ENCODE measurements at regions not wholly inside any gene's neighbourhood (a gene's known extent, or its start where the extent isn't known, plus 50 kb on each side); places are given as distances from the start of the nearest gene placed in this dataset.

DNA sequence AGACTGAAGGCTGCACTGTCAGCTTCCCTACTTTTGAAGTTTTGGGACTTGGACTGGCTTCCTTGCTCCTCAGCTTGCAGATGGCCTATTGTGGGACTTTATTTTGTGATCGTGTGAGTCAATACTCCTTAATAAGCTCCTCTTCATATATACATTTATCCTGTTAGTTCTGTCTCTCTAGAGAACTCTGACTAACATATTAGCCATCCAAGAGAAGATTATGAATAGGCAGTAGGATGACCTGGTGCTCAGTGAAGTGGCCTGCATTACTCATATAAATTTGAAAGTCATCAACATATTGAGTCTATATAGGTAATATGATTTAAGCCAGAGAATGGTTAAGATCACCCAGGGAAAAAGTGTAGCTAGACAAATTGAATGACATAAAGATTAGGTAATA lies 136.3 kb upstream of the UFM1 start:
- POLR2A ChIA-PET, result no interaction called here
- TF ChIP-seq CTCF (IDR thresholded peaks at IDR 0.05; ENCODE audit: insufficient read depth, low read depth, low read length), result no peak

DNA sequence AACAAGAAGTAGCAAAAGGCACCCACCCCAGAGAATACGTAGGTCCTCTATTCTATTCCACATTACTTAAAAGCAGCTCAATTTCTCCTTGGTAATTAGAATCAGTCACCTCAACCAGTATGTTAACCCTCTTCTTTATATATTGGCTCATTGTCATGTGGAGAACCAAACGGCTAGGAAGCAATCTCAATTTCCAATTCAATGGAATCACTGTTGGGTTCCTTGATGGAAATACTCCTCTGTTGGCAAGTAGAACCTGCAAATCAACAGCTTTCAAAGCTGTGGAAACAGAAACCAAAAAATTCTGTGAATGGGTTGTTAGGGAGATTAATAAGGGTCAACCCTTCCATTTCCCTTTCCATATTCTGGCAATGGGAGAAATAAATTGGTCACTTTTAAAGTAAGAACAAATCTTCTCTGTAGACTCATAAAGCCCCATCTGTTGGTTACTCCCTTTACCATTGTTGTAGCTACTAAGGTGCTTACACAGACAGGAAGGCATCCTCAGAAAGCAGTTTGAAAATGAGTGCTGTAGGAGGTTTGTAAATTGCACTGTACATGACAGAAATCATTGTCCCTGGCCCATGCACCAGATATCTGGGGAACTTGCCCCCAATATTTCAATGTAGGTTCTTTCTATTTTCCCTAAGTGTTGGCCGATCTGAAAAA lies 138.6 kb upstream of the UFM1 start:
- no peaks in the 10 kb centered on the region for H3K36me3 ChIP-seq (ENCODE audit: control insufficient read depth, insufficient read depth, low read length)
- no peak for TF ChIP-seq CTCF (IDR thresholded peaks at IDR 0.05; ENCODE audit: insufficient read depth, low read depth, low read length)
- H3K4me3 ChIP-seq (ENCODE audit: low read depth, low read length), result no peak overlapping the region
- ChIA-PET CTCF (interaction anchor here (1.0 to 1.5 kb wide), 2 partner anchors 12 to 15 kb away, joined by 4 to 5 read pairs; no protein-coding TSS in a partner anchor), POLR2A (no interaction called here)
- no peak for DNase-seq (ENCODE audit: low read depth)
- H3K27me3 ChIP-seq (ENCODE audit: control insufficient read depth, insufficient read depth, low read length), result no peaks in the 10 kb centered on the region

More for the DNA sequence above, 136.3 kb upstream of the UFM1 start:
- H3K36me3 ChIP-seq (ENCODE audit: control insufficient read depth, insufficient read depth, low read length), result no peaks in the 10 kb centered on the region
- H3K4me3 ChIP-seq (ENCODE audit: low read depth, low read length), result no peak overlapping the region
- H3K27me3 ChIP-seq (ENCODE audit: control insufficient read depth, insufficient read depth, low read length), result no peaks in the 10 kb centered on the region
- no peak for DNase-seq (ENCODE audit: low read depth)
- CTCF ChIA-PET, result no interaction called here

DNA sequence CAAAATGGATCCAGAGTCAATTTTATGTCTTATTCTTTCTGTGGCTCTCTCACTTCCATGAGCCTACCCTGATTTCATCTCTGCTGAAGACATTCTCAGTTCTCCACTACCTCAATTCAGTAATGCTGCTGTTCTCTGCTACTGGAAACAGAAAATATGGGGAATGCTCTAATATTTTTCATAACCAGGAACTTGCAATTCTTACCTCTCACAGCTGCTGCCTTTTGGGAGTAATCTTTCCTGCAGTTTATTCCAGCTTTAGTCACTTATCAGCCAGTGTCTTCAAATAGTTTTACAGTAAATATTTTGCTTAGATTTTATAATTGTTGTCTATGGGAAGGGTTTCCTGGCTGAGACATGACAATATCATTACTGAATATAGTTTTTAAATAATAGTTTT lies 145.1 kb upstream of the UFM1 start:
- no peak overlapping the region for H3K4me3 ChIP-seq (ENCODE audit: low read depth, low read length)
- TF ChIP-seq CTCF (IDR thresholded peaks at IDR 0.05; ENCODE audit: insufficient read depth, low read depth, low read length), result no peak
- H3K36me3 ChIP-seq (ENCODE audit: control insufficient read depth, insufficient read depth, low read length), result no peaks in the 10 kb centered on the region
- DNase-seq (ENCODE audit: low read depth), result no peak
- no peaks in the 10 kb centered on the region for H3K27me3 ChIP-seq (ENCODE audit: control insufficient read depth, insufficient read depth, low read length)
- POLR2A ChIA-PET, result no interaction called here
- CTCF ChIA-PET, result no interaction called here

- POLR2A ChIA-PET, result no interaction called here
- H3K36me3 ChIP-seq (ENCODE audit: control insufficient read depth, insufficient read depth, low read length), result no peaks in the 10 kb centered on the region
- DNase-seq (ENCODE audit: low read depth), result peak; percentile 19
- CTCF ChIA-PET, result interaction anchor here (0.9 kb wide), 1 partner anchor 43 kb away, joined by 3 read pairs; no protein-coding TSS in a partner anchor
- H3K4me3 ChIP-seq (ENCODE audit: low read depth, low read length), result no peak overlapping the region
- TF ChIP-seq CTCF (IDR thresholded peaks at IDR 0.05; ENCODE audit: insufficient read depth, low read depth, low read length), result no peak
- no peaks in the 10 kb centered on the region for H3K27me3 ChIP-seq (ENCODE audit: control insufficient read depth, insufficient read depth, low read length)
Measured at GRCh38 chr13:38202740-38203139, 146.9 kb upstream of the UFM1 start.

- H3K36me3 ChIP-seq (ENCODE audit: control insufficient read depth, insufficient read depth, low read length), result no peaks in the 10 kb centered on the region
- TF ChIP-seq CTCF (IDR thresholded peaks at IDR 0.05; ENCODE audit: insufficient read depth, low read depth, low read length), result no peak
- H3K4me3 ChIP-seq (ENCODE audit: low read depth, low read length), result no peak overlapping the region
- ChIA-PET CTCF (no interaction called here), POLR2A (no interaction called here)
- no peaks in the 10 kb centered on the region for H3K27me3 ChIP-seq (ENCODE audit: control insufficient read depth, insufficient read depth, low read length)
- DNase-seq (ENCODE audit: low read depth), result no peak
Measured at GRCh38 chr13:38191016-38191415, 158.6 kb upstream of the UFM1 start.

Measured in BJ (cell line).